NCI-H774 (cell line): ENCODE measurements at regions not wholly inside any gene's neighbourhood (a gene's known extent, or its start where the extent isn't known, plus 50 kb on each side); places are given as distances from the start of the nearest gene placed in this dataset.

Source experiments
- DNase-seq: peaks from one replicate; lab custom pipeline; 2025; lab: John Stamatoyannopoulos, UW

- DNase-seq: no peak
Measured at GRCh38 chr7:386385-386784, 96.4 kb downstream of the FOXL3 start.

- no peak for DNase-seq
Measured at GRCh38 chr7:387132-388022, 97.4 kb downstream of the FOXL3 start.

GRCh38 chr7:388023-388960 is 98.3 kb downstream of the FOXL3 start:
- DNase-seq: peak; percentile 1

GRCh38 chr7:388961-389701 is 99.2 kb downstream of the FOXL3 start:
- no peak for DNase-seq

GRCh38 chr7:389911-390601 is 100.1 kb downstream of the FOXL3 start:
- DNase-seq: no peak

DNA sequence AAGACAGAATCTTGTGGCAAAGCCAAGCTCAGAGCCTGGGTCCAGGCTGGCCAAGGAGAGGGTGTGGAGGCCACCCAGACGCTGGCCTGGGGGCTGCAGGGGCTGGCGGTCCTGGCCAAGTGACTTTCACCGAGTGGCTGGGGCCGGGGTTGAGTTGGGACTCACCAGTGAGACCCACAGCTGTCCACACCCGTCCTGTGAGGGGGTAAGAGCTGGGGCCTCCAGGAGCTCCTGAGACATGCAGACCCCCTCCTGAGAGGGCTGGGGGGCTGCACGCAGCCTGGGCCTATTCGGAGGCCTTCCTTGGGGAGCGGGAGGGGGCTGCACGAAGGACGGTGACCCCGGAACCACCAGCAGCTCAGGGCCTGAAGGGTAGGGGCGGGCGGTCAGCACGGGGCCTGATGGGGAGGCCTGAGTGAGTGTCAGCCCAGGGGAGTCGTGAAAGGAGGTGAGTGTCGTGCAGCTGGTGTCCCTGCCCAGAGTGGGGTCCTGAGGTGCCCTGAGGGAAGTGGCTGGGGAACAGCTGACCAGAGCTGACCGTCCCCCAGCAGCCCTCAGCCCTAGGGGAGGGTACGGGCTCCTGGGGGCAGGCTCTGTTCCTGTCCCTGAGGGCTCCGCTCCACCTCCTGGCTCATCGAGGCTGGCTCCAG is 100.9 kb downstream of the FOXL3 start:
- DNase-seq: no peak

DNA sequence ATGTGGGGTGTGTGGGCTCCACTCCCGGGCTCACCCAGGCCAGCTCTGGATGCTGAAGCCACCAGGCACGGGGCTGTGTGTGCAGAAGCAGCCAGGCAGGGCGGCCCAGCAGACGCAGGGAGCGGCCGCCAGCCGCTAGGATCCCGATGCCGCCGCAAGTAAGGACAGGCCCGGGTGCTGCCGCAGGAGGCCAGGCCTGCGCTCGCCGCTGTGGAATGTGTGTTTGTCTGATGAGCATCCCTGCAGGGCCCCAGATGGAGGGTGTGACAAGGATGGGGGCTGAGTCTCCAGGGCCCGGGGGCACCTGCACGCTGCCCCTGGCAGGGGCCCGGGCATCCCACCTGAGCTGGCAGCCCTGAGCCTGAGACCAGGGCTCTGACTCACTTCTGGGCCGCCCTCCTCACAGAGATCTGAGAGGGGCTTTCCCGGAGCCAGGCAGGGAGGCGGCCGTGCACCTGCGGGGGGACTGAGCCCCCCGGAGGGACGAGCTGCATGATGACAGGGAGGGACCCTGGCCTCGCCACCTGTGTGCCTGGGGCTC is 101.5 kb downstream of the FOXL3 start:
- no peak for DNase-seq

DNA sequence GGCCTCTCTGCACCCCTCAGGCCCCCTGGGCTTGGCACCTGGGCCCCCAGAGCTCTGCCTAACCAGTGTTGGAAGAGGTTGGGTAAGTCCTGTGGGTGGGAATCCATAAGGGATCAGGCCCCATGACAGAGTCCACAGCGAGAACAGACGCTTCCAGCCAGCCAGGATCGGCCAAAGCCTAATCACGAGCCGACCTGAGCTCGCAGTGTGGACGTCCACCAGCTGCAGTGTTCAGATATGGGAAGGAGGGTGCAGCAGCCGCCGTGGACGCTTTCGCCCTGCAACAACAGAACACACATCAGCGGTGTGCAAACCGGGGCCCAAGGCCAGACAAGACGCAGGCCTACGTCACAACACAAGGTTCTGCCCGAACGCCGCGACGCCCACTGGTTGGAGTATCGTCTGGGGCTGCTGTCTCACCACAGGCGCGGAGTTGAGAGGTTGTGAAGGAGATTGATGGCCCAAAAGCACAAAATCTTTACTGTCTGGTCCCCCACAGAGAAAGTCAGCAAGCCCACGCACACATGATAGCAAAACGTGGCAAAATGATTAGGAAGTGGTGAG is 102.1 kb downstream of the FOXL3 start:
- DNase-seq: no peak

DNA sequence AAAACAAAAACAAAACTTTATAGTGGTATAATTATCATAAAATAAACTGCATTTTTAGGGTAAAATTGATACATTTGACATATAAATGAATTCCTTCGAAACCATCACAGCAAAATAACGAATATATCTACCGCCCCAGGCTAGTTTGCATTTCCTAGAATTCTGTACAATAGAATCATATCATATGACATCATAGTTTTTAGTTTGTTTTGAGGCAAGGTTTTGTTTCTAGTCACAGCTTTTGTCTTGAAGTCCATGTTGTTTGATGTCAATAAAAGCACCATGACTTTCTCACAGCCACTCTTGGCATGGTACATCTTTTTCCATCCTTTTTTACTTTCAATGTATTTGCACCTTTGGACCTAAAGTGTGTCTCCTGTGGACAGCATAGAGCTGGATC is 102.9 kb downstream of the FOXL3 start:
- DNase-seq: no peak

DNA sequence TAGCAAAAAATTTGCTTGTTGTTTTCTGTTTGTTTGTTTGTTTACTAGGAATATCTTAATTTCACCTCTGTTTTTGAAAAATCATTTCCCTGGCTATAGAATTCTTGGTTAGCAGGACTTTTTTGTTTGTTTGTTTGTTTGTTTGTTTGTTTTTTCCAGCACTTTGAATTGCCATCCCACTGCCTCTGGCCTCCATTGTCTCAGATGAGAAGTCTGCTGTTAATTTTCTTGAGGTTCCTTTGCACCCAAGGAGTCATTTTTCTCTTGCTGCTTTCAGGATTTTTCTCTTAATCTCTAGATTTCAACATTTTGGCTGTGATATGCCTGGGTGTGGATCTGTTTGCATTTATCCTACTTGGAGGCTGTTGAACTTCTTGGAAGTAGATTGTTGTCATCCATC is 105.7 kb downstream of the FOXL3 start:
- no peak for DNase-seq

DNA sequence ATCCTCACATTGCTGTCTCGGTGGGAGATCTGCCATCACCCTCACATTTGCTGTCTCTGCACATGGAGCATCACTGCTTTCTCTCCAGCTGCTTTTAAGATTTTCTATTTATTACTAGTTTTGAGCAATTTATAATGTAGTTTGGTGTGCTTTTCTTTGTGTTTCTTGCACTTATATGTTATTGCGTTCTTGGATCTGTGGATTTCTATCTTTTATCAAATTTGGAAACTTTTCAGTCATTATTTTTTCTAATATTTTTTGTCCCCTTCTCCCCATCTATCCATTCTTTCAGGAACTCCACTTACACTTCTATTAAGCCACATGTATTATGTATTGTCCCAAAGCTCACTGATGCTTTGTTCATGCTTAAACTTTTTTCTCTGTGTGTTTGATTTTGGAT is 108.9 kb downstream of the FOXL3 start:
- DNase-seq: no peak

DNA sequence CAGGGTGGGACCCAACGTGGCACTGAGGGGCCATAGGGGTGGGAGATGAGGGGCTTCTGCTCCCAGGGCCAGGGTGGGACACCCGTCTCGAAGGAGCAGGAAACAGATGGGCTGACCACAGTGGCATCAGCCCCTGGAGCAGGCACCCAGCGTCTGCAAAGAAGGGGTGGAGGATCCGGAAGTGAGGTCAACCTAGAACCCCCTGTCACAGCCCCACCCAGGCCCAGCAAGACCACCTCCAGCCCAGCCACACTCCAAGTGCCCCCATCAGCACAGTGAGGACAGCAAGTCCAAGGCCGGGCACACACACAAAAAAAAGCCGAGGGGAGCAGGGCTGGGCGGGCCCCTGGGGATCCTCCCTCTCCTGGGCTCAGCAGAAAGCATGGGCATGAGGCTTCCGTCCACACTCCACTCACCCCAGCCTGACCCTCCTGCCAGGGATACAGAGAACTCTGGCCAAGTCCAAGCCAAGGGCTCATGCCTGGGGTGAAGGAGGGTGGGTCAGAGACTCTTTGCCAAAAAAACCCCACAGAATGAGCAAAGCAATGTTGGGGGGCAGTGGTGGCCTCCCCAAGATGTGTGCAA is 111.0 kb downstream of the FOXL3 start:
- no peak for DNase-seq

GRCh38 chr7:401495-401894 is 111.5 kb downstream of the FOXL3 start:
- no peak for DNase-seq

GRCh38 chr7:404812-405488 is 114.7 kb downstream of the PDGFA start:
- DNase-seq: no peak

DNA sequence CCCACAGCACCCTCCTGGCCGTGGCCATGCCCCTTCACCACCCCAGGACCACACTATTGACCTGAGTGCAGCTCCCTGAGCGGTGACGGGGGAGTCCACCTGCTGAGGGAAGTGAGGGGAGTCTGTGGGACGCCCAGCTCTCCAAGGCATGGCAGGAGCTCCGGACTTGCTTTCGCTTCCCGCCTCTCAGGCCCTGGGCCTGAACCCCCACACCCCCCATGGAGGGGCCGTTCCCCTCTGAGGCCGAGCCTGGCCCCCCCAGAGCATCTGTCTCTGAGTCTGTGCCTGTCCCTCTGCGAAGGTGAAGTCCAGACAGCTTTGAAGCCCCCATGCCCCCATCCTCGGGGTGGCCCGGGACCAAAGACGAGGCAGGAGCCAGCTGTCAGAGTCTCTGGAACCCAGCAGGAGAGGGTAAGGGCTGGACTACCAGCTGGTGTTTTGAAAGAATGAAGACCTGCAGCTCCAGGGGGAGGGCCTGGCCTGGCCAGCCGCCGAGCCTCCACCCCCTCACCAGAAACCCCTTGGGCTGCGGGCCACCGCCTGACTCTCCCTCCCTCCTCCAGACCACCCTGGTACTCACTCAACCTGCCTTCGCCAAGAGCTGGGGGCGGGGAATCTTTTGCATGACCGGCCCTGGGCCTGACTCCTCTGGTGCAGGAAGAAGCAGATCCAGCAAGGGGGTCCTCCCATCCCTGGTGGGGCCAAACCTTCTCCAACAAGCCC is 114.0 kb downstream of the PDGFA start:
- DNase-seq: no peak

DNA sequence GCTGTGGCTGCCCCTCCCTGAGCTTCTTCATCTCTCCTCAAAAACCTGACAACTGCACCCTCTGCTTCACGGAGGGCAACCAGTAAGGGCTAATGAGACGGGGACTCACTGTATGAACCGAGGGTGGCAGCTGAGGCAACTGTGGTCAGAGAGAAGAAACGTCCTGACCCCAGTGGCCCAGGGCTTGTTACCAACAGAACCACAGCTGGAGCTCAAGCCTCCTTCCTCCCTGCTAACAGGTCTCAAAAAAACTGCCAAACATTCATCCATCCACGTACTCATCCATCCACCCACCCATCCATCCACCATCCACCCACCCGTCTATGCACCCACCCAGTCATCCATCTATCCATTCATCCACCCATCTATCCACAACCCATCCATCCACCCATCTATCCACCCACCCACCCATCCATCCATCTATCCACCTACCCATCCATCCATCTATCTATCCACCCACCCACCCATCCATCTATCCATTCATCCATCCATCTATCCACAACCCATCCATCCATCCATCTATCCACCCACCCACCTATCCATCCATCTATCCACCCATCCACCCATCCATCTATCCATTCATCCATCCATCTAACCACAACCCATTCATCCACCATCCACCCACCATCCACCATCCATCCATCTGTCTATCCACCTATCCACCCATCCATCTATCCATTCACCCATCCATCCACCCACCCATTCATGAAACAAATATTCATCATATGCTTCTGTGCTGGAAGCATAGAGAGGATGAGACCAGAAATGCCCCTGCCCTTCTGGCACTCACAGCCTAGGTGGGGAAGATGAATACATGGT is 111.7 kb downstream of the PDGFA start:
- no peak for DNase-seq

GRCh38 chr7:408751-409311 is 110.8 kb downstream of the PDGFA start:
- DNase-seq: no peak
